DOHH2 (cell line): ENCODE measurements at regions not wholly inside any gene's neighbourhood (a gene's known extent, or its start where the extent isn't known, plus 50 kb on each side); places are given as distances from the start of the nearest gene placed in this dataset.

Experiments
- H3F3A ChIP-seq: fragments of 200-600 bp; sonication (generic), shearing (Covaris generic); 2 replicates; pipeline ENCODE4 v1.6.0; 2016; ENCODE audit warnings: antibody characterized with exemption, mild to moderate bottlenecking; ENCODE audit not compliant: control insufficient read depth, insufficient read depth
- H3K27ac ChIP-seq: fragments of 200-600 bp; sonication (generic); 2 replicates; pipeline ENCODE4 v1.5.1; 2014; ENCODE audit warnings: low read depth, mild to moderate bottlenecking, low read length, moderate library complexity
- H3K27me3 ChIP-seq: fragments of 200-600 bp; sonication (generic); 2 replicates; pipeline ENCODE4 v1.6.1; 2014; ENCODE audit warnings: mild to moderate bottlenecking, low read length, mixed read lengths; ENCODE audit not compliant: control insufficient read depth
- H3K36me3 ChIP-seq: fragments of 200-600 bp; sonication (generic); 2 replicates; pipeline ENCODE4 v1.6.1; 2014; ENCODE audit warnings: mild to moderate bottlenecking, low read length, moderate library complexity, mixed read lengths; ENCODE audit not compliant: control insufficient read depth
- H3K4me1 ChIP-seq: fragments of 200-600 bp; sonication (generic); 2 replicates; pipeline ENCODE4 v1.6.1; 2014; ENCODE audit warnings: mild to moderate bottlenecking, low read length, mixed read lengths; ENCODE audit not compliant: control insufficient read depth
- H3K4me2 ChIP-seq: fragments of 200-600 bp; sonication (generic); 2 replicates; pipeline ENCODE4 v1.6.0; 2014; ENCODE audit warnings: mild to moderate bottlenecking, low read length, moderate library complexity
- H3K4me3 ChIP-seq: fragments of 200-600 bp; sonication (generic); 2 replicates; pipeline ENCODE4 v1.5.1; 2014; ENCODE audit warnings: mild to moderate bottlenecking, low read length, mixed read lengths
- H3K79me2 ChIP-seq: fragments of 200-600 bp; sonication (generic); 2 replicates; pipeline ENCODE4 v1.6.1; 2014; ENCODE audit warnings: mild to moderate bottlenecking, low read length, mixed read lengths; ENCODE audit not compliant: control insufficient read depth
- H3K9me2 ChIP-seq: fragments of 200-600 bp; sonication (generic); replicated peaks from 2 replicates; pipeline ENCODE4 v1.6.1; 2014; ENCODE audit warnings: mild to moderate bottlenecking, low read length, mixed read lengths; ENCODE audit not compliant: control insufficient read depth
- H3K9me3 ChIP-seq: fragments of 200-600 bp; sonication (generic); 2 replicates; pipeline ENCODE4 v1.6.1; 2014; ENCODE audit warnings: antibody characterized with exemption, low read length, mixed read lengths; ENCODE audit not compliant: control insufficient read depth, insufficient read depth
- H4K20me1 ChIP-seq: fragments of 200-600 bp; sonication (generic); 2 replicates; pipeline ENCODE4 v1.6.0; 2014; ENCODE audit warnings: low read depth, mild to moderate bottlenecking, antibody characterized with exemption, low read length, moderate library complexity; ENCODE audit not compliant: control insufficient read depth, insufficient read depth
- EZH2phosphoT487 ChIP-seq: fragments of 200-600 bp; sonication (generic); IDR thresholded peaks from 2 replicates; pipeline ENCODE4 v1.6.1; 2017; ENCODE audit warnings: borderline replicate concordance, mild to moderate bottlenecking, antibody characterized with exemption, low read length, moderate library complexity, mixed read lengths
- TF ChIP-seq, protein P1 (sequence below): fragments of 200-600 bp; sonication (generic); IDR thresholded peaks from one replicate; pipeline ENCODE4 v1.5.1; 2014; ENCODE audit warnings: antibody characterized with exemption, mild to moderate bottlenecking, low read depth, low read length; ENCODE audit not compliant: poor library complexity, severe bottlenecking

DNA sequence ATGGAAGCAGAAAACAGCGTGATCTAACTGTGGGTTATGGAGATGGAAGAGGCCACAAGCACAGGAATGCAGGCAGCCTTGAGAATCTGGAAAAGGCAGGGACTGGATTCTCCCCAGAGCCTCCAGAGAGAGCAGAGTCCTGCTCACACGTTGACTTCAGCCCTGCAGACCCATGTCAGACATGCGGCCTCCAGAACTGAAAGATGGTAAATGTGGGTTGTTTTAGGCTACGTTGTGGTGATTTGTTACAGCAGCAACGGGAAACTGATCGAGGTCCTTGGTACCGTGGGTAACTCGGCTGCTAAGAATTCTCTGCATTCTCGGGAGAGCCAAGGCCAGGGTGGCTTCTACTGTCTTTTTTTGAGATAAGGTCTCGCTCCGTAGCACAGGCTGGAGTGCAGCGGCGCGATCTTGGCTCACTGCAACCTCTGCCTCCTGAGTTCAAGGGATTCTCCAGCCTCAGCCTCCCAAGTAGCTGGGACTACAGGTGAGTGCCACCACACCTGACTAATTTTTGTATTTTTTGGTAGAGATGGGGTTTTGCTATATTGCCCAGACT lies 97.1 kb downstream of the ACKR3 start:
- peaks cover 5% of the 10 kb centered on the region; the same call in 1 of the 2 replicates for H3K27me3 ChIP-seq
- H3K9me3 ChIP-seq, result no peaks in the 10 kb centered on the region
- H3K4me2 ChIP-seq, result no peak overlapping the region
- no peaks in the 10 kb centered on the region for H4K20me1 ChIP-seq
- no peaks in the 10 kb centered on the region for H3K36me3 ChIP-seq
- H3K4me1 ChIP-seq, result no peaks in the 10 kb centered on the region
- H3K4me3 ChIP-seq, result no peak overlapping the region
- H3K9me2 ChIP-seq, result no peaks in the 10 kb centered on the region
- no peaks in the 10 kb centered on the region for H3K79me2 ChIP-seq
- no peak for TF ChIP-seq EZH2phosphoT487
- TF ChIP-seq, protein P1, sequence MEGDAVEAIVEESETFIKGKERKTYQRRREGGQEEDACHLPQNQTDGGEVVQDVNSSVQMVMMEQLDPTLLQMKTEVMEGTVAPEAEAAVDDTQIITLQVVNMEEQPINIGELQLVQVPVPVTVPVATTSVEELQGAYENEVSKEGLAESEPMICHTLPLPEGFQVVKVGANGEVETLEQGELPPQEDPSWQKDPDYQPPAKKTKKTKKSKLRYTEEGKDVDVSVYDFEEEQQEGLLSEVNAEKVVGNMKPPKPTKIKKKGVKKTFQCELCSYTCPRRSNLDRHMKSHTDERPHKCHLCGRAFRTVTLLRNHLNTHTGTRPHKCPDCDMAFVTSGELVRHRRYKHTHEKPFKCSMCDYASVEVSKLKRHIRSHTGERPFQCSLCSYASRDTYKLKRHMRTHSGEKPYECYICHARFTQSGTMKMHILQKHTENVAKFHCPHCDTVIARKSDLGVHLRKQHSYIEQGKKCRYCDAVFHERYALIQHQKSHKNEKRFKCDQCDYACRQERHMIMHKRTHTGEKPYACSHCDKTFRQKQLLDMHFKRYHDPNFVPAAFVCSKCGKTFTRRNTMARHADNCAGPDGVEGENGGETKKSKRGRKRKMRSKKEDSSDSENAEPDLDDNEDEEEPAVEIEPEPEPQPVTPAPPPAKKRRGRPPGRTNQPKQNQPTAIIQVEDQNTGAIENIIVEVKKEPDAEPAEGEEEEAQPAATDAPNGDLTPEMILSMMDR, result no peak
- no peak overlapping the region for H3K27ac ChIP-seq
- no peaks in the 10 kb centered on the region for H3F3A ChIP-seq

DNA sequence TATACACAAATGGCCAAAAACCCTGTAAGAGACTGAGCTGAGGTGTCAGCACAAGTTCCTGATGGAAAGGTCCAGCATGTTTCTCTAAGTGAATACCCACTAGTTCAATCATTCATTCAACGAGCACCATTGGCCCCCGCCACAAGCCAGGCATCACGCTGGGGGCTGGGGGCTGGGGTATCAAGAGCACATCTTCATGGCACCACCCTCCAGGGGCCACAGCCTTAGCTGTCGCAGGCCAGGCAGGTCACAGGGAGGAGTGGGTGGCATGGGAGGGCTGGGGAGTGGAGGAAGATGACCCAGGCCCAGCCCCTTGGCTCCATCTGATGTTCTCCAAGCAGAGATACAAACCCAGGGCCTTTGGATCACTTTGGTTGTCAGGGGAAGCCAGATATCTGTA lies 97.9 kb downstream of the ACKR3 start:
- no peaks in the 10 kb centered on the region for H3K9me2 ChIP-seq
- TF ChIP-seq, protein P1, result no peak
- TF ChIP-seq EZH2phosphoT487, result no peak
- H3K9me3 ChIP-seq, result no peaks in the 10 kb centered on the region
- no peaks in the 10 kb centered on the region; the same call in 1 of the 2 replicates for H3K27me3 ChIP-seq
- H3K79me2 ChIP-seq, result no peaks in the 10 kb centered on the region
- H3K36me3 ChIP-seq, result no peaks in the 10 kb centered on the region
- H3K4me2 ChIP-seq, result no peak overlapping the region
- H3K27ac ChIP-seq, result no peak overlapping the region
- no peaks in the 10 kb centered on the region for H4K20me1 ChIP-seq
- no peak overlapping the region for H3K4me3 ChIP-seq
- H3K4me1 ChIP-seq, result no peaks in the 10 kb centered on the region
- H3F3A ChIP-seq, result no peaks in the 10 kb centered on the region

DNA sequence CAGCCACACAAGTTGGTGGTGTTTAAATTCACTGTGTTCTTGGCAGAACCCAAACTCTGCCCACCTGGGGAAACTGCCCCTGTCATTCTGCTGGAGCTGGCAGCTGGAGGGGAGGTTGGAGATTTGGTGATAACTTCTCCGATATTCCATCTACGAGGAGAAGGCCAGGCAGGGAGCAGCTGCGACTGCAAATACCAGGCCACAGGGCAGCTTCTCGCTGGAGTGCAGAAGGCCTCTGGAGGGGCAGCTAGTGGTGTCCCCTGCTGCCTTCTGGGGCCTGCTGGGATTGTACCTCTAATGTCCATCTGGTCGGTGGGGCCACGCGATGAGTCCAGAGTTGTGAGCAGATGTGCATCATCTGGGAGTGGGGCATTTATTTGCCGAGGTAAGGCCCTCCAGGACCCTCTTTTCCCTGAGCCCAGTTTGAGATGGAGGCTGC lies 98.9 kb downstream of the ACKR3 start:
- no peaks in the 10 kb centered on the region for H3F3A ChIP-seq
- no peaks in the 10 kb centered on the region for H3K79me2 ChIP-seq
- H3K27me3 ChIP-seq, result no peaks in the 10 kb centered on the region
- H3K9me3 ChIP-seq, result no peaks in the 10 kb centered on the region
- no peaks in the 10 kb centered on the region for H3K9me2 ChIP-seq
- TF ChIP-seq EZH2phosphoT487, result no peak
- TF ChIP-seq, protein P1, result no peak
- no peak overlapping the region for H3K4me2 ChIP-seq
- no peak overlapping the region for H3K4me3 ChIP-seq
- no peaks in the 10 kb centered on the region for H3K36me3 ChIP-seq
- no peak overlapping the region for H3K27ac ChIP-seq
- no peaks in the 10 kb centered on the region for H4K20me1 ChIP-seq
- no peaks in the 10 kb centered on the region for H3K4me1 ChIP-seq
